ENCODE measurements at regions not wholly inside any gene's neighbourhood (a gene's known extent, or its start where the extent isn't known, plus 50 kb on each side); places are given as distances from the start of the nearest gene placed in this dataset.

GRCh38 chr18:43578211-43578610 lies 300.9 kb upstream of the SYT4 start:
- no peak for DNase-seq

GRCh38 chr18:43578706-43579105 lies 301.4 kb upstream of the SYT4 start:
- no peak for DNase-seq

GRCh38 chr18:43581936-43582519 lies 304.7 kb upstream of the SYT4 start:
- no peak for DNase-seq

GRCh38 chr18:43587538-43588153 lies 310.4 kb upstream of the SYT4 start:
- DNase-seq: no peak

GRCh38 chr18:43588838-43589237 lies 311.5 kb upstream of the SYT4 start:
- no peak for DNase-seq

- no peak for DNase-seq
These were observed 312.4 kb upstream of the SYT4 start for GRCh38 chr18:43589611-43590151.

GRCh38 chr18:43590182-43590903 lies 313.1 kb upstream of the SYT4 start:
- DNase-seq: no peak

GRCh38 chr18:43592269-43592668 lies 315.0 kb upstream of the SYT4 start:
- DNase-seq: no peak

GRCh38 chr18:43596105-43596712 lies 318.9 kb upstream of the SYT4 start:
- no peak for DNase-seq

GRCh38 chr18:43601432-43601831 lies 324.1 kb upstream of the SYT4 start:
- no peak for DNase-seq

GRCh38 chr18:43605224-43605623 lies 327.9 kb upstream of the SYT4 start:
- no peak for DNase-seq

- no peak for DNase-seq
These were observed 329.5 kb upstream of the SYT4 start for GRCh38 chr18:43606795-43607194.

- no peak for DNase-seq
These were observed 343.6 kb upstream of the SYT4 start for GRCh38 chr18:43620936-43621335.

GRCh38 chr18:43622024-43622423 lies 344.7 kb upstream of the SYT4 start:
- no peak for DNase-seq

- DNase-seq: no peak
These were observed 348.3 kb upstream of the SYT4 start for GRCh38 chr18:43625582-43625981.

GRCh38 chr18:43627848-43628530 lies 350.7 kb upstream of the SYT4 start:
- no peak for DNase-seq

- no peak for DNase-seq
These were observed 357.7 kb upstream of the SYT4 start for GRCh38 chr18:43634994-43635393.

- DNase-seq: no peak
These were observed 358.1 kb upstream of the SYT4 start for GRCh38 chr18:43635397-43635796.

GRCh38 chr18:43642727-43643330 lies 365.5 kb upstream of the SYT4 start:
- DNase-seq: no peak

GRCh38 chr18:43648002-43648401 lies 370.7 kb upstream of the SYT4 start:
- DNase-seq: no peak

- no peak for DNase-seq
These were observed 372.5 kb upstream of the SYT4 start for GRCh38 chr18:43649649-43650357.

- no peak for DNase-seq
These were observed 373.1 kb upstream of the SYT4 start for GRCh38 chr18:43650426-43650825.
